SH-SY5Y (cell line): ENCODE measurements at regions not wholly inside any gene's neighbourhood (a gene's known extent, or its start where the extent isn't known, plus 50 kb on each side); places are given as distances from the start of the nearest gene placed in this dataset.

Source experiments
- GATA2 ChIP-seq: IDR thresholded peaks from 2 replicates; pipeline ENCODE4 v1.6.1; 2011; ENCODE audit warnings: mild to moderate bottlenecking, low read depth, low read length
- GATA3 ChIP-seq: IDR thresholded peaks from 2 replicates; pipeline ENCODE4 v1.6.1; 2011; ENCODE audit warnings: low read depth, mild to moderate bottlenecking, low read length, moderate library complexity

GRCh38 chr6:114827135-114827534 lies 484.3 kb upstream of the HS3ST5 start:
- TF ChIP-seq GATA2, result no peak
- no peak for TF ChIP-seq GATA3

GRCh38 chr6:114824409-114824808 lies 481.6 kb upstream of the HS3ST5 start:
- TF ChIP-seq GATA2, result no peak
- no peak for TF ChIP-seq GATA3

- TF ChIP-seq GATA3, result no peak
Observed at GRCh38 chr6:114816678-114817077, 473.9 kb upstream of the HS3ST5 start.

GRCh38 chr6:114810468-114810867 lies 467.6 kb upstream of the HS3ST5 start:
- TF ChIP-seq GATA2, result no peak
- TF ChIP-seq GATA3, result no peak

- TF ChIP-seq GATA3, result no peak
- TF ChIP-seq GATA2, result no peak
Observed at GRCh38 chr6:114796576-114796975, 453.8 kb upstream of the HS3ST5 start.

GRCh38 chr6:114793428-114793827 lies 450.6 kb upstream of the HS3ST5 start:
- TF ChIP-seq GATA3, result no peak
- no peak for TF ChIP-seq GATA2

- no peak for TF ChIP-seq GATA3
- TF ChIP-seq GATA2, result no peak
Observed at GRCh38 chr6:114785235-114786127, 442.7 kb upstream of the HS3ST5 start.

- TF ChIP-seq GATA2, result no peak
- no peak for TF ChIP-seq GATA3
Observed at GRCh38 chr6:114783783-114784182, 441.0 kb upstream of the HS3ST5 start.

- TF ChIP-seq GATA3 (no peak), GATA2 (no peak)
Observed at GRCh38 chr6:114783083-114783482, 440.3 kb upstream of the HS3ST5 start.

- TF ChIP-seq GATA3 (no peak), GATA2 (no peak)
Observed at GRCh38 chr6:114764866-114765265, 422.0 kb upstream of the HS3ST5 start.

GRCh38 chr6:114762145-114762544 lies 419.3 kb upstream of the HS3ST5 start:
- TF ChIP-seq GATA3, result no peak
- TF ChIP-seq GATA2, result no peak

- TF ChIP-seq GATA2 (no peak), GATA3 (no peak)
Observed at GRCh38 chr6:114747995-114748625, 405.3 kb upstream of the HS3ST5 start.

- TF ChIP-seq GATA2, result no peak
- no peak for TF ChIP-seq GATA3
Observed at GRCh38 chr6:114740547-114740946, 397.7 kb upstream of the HS3ST5 start.

GRCh38 chr6:114739656-114740055 lies 396.8 kb upstream of the HS3ST5 start:
- TF ChIP-seq GATA3, result no peak
- TF ChIP-seq GATA2, result no peak

- no peak for TF ChIP-seq GATA3
- no peak for TF ChIP-seq GATA2
Observed at GRCh38 chr6:114735025-114735735, 392.4 kb upstream of the HS3ST5 start.

GRCh38 chr6:114733596-114733995 lies 390.8 kb upstream of the HS3ST5 start:
- no peak for TF ChIP-seq GATA3
- no peak for TF ChIP-seq GATA2
